Hepatocyte (in vitro differentiated cells): ENCODE measurements at regions not wholly inside any gene's neighbourhood (a gene's known extent, or its start where the extent isn't known, plus 50 kb on each side); places are given as distances from the start of the nearest gene placed in this dataset.

Source experiments
- DNase-seq: peaks from one replicate; pipeline ENCODE4 v3.0.0-alpha.2; 2016; ENCODE audit warnings: low spot score
- H2AFZ ChIP-seq: fragments of 200-600 bp; sonication (generic); 2 replicates; pipeline ENCODE4 v1.6.0; 2016; ENCODE audit warnings: antibody characterized with exemption, mild to moderate bottlenecking
- H3K27ac ChIP-seq: fragments of 200-600 bp; sonication (generic); 2 replicates; pipeline ENCODE4 v1.5.1; 2016; ENCODE audit warnings: mild to moderate bottlenecking
- H3K27me3 ChIP-seq: fragments of 200-600 bp; sonication (generic); 2 replicates; pipeline ENCODE4 v1.6.1; 2016
- H3K36me3 ChIP-seq: fragments of 200-600 bp; sonication (generic); replicated peaks from 2 replicates; pipeline ENCODE4 v1.5.1; 2016; ENCODE audit warnings: low read depth; ENCODE audit not compliant: insufficient read depth
- H3K4me1 ChIP-seq: fragments of 200-600 bp; sonication (generic); 2 replicates; pipeline ENCODE4 v1.5.1; 2016; ENCODE audit warnings: mild to moderate bottlenecking, moderate library complexity; ENCODE audit not compliant: insufficient read depth
- H3K4me2 ChIP-seq: fragments of 200-600 bp; sonication (generic); 2 replicates; pipeline ENCODE4 v1.6.0; 2016
- H3K4me3 ChIP-seq: fragments of 200-600 bp; sonication (generic); 2 replicates; pipeline ENCODE4 v1.5.1; 2016; ENCODE audit warnings: mild to moderate bottlenecking
- H3K79me2 ChIP-seq: fragments of 200-600 bp; sonication (generic); 2 replicates; pipeline ENCODE4 v1.6.0; 2017; ENCODE audit warnings: mild to moderate bottlenecking
- H3K9me2 ChIP-seq: fragments of 200-600 bp; sonication (generic); replicated peaks from 2 replicates; pipeline ENCODE4 v1.6.0; 2017; ENCODE audit warnings: mild to moderate bottlenecking; ENCODE audit not compliant: insufficient read depth
- H3K9me3 ChIP-seq: fragments of 200-600 bp; sonication (generic); 2 replicates; pipeline ENCODE4 v1.5.1; 2016; ENCODE audit warnings: low read depth, mild to moderate bottlenecking
- H4K20me1 ChIP-seq: fragments of 200-600 bp; sonication (generic); 2 replicates; pipeline ENCODE4 v1.6.0; 2016; ENCODE audit warnings: mild to moderate bottlenecking; ENCODE audit not compliant: insufficient read depth, poor library complexity, severe bottlenecking
- EZH2 ChIP-seq: fragments of 200-600 bp; sonication (generic); IDR thresholded peaks from 2 replicates; pipeline ENCODE4 v1.6.1; 2016; ENCODE audit warnings: antibody characterized with exemption, mild to moderate bottlenecking, borderline replicate concordance
- EZH2phosphoT487 ChIP-seq: fragments of 200-600 bp; sonication (generic); IDR thresholded peaks from one replicate; pipeline ENCODE4 v1.6.1; 2018; ENCODE audit warnings: antibody characterized with exemption, mild to moderate bottlenecking, low read depth, moderate library complexity; ENCODE audit not compliant: unreplicated experiment, severe bottlenecking
- WGBS: methylation state at CpG from one replicate; pipeline ENCODE4 v1.1.6; 2016; ENCODE audit warnings: low lambda C conversion rate; ENCODE audit errors: missing lambda C conversion rate; 5-methylcytosine and 5-hydroxymethylcytosine counted together
- TF ChIP-seq, protein P1 (sequence below): fragments of 200-600 bp; sonication (generic); IDR thresholded peaks from 2 replicates; pipeline ENCODE4 v1.5.1; 2016; ENCODE audit warnings: antibody characterized with exemption, mild to moderate bottlenecking; ENCODE audit not compliant: poor library complexity

GRCh38 chr3:178083906-178084866 lies 452.1 kb upstream of the KCNMB2 start:
- H3K36me3 ChIP-seq, result no peaks in the 10 kb centered on the region
- 42% methylated on average over 6 of the region's 6 CpGs for WGBS
- H3K79me2 ChIP-seq, result no peaks in the 10 kb centered on the region
- no peak for TF ChIP-seq EZH2
- TF ChIP-seq, protein P1, sequence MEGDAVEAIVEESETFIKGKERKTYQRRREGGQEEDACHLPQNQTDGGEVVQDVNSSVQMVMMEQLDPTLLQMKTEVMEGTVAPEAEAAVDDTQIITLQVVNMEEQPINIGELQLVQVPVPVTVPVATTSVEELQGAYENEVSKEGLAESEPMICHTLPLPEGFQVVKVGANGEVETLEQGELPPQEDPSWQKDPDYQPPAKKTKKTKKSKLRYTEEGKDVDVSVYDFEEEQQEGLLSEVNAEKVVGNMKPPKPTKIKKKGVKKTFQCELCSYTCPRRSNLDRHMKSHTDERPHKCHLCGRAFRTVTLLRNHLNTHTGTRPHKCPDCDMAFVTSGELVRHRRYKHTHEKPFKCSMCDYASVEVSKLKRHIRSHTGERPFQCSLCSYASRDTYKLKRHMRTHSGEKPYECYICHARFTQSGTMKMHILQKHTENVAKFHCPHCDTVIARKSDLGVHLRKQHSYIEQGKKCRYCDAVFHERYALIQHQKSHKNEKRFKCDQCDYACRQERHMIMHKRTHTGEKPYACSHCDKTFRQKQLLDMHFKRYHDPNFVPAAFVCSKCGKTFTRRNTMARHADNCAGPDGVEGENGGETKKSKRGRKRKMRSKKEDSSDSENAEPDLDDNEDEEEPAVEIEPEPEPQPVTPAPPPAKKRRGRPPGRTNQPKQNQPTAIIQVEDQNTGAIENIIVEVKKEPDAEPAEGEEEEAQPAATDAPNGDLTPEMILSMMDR, result peak; percentile 29
- H3K27ac ChIP-seq, result peak overlapping the region; percentile 62
- no peaks in the 10 kb centered on the region for H3K27me3 ChIP-seq
- H3K4me2 ChIP-seq, result peak overlapping the region; percentile 51
- no peak overlapping the region for H2AFZ ChIP-seq
- H3K9me2 ChIP-seq, result no peaks in the 10 kb centered on the region
- no peak overlapping the region for H3K4me3 ChIP-seq
- H3K9me3 ChIP-seq, result no peaks in the 10 kb centered on the region
- H4K20me1 ChIP-seq, result no peaks in the 10 kb centered on the region
- peaks cover 52% of the 10 kb centered on the region for H3K4me1 ChIP-seq
- peak; percentile 11 for DNase-seq

GRCh38 chr3:178084938-178085816 lies 451.1 kb upstream of the KCNMB2 start:
- DNase-seq, result peak; percentile 90
- Histone ChIP-seq H3K36me3 (no peaks in the 10 kb centered on the region), H3K79me2 (no peaks in the 10 kb centered on the region), H3K4me1 (peaks cover 57% of the 10 kb centered on the region), H4K20me1 (no peaks in the 10 kb centered on the region), H3K4me3 (no peak overlapping the region), H2AFZ (peak overlapping the region; percentile 5), H3K9me3 (no peaks in the 10 kb centered on the region), H3K9me2 (no peaks in the 10 kb centered on the region), H3K27me3 (no peaks in the 10 kb centered on the region), H3K27ac (peak overlapping the region; percentile 62), H3K4me2 (peak overlapping the region; percentile 51)
- TF ChIP-seq, protein P1, result no peak
- TF ChIP-seq EZH2, result no peak
- TF ChIP-seq EZH2phosphoT487, result no peak
- 17% methylated on average over 6 of the region's 6 CpGs for WGBS

DNA sequence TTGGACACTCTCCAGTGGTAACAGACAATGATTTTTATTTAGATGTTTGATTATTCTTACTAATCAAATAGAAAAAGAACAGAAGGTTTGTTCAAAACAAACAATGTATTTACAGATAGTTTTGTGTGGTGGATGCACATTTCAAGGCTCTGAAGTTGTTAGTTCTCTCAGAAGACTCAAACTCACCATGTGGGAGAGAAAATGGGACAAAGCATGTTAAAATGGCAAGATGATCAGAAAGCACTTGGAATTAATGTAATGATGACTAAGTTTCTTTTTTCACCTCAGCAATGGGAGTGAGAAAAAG lies 450.5 kb upstream of the KCNMB2 start:
- Histone ChIP-seq H3K9me3 (no peaks in the 10 kb centered on the region), H2AFZ (peak overlapping the region; percentile 5), H3K27me3 (no peaks in the 10 kb centered on the region), H3K4me1 (peaks cover 57% of the 10 kb centered on the region), H3K9me2 (no peaks in the 10 kb centered on the region), H4K20me1 (no peaks in the 10 kb centered on the region), H3K79me2 (no peaks in the 10 kb centered on the region), H3K36me3 (no peaks in the 10 kb centered on the region), H3K27ac (peak overlapping the region; percentile 62), H3K4me2 (no peak overlapping the region), H3K4me3 (no peak overlapping the region)
- no peak for DNase-seq
- TF ChIP-seq EZH2 (no peak), EZH2phosphoT487 (no peak)
- TF ChIP-seq, protein P1, result no peak
